GM12864 (cell line): ENCODE measurements at regions not wholly inside any gene's neighbourhood (a gene's known extent, or its start where the extent isn't known, plus 50 kb on each side); places are given as distances from the start of the nearest gene placed in this dataset.

ENCODE experiments used
- DNase-seq: peaks from one replicate; pipeline ENCODE4 v3.0.0-alpha.2; 2011; ENCODE audit warnings: low read depth
- H3K4me3 ChIP-seq: 2 replicates; pipeline ENCODE4 v1.5.1; 2011; ENCODE audit warnings: mild to moderate bottlenecking, low read depth, low read length, control low read depth
- TF ChIP-seq, protein P1 (sequence below): IDR thresholded peaks from 2 replicates; pipeline ENCODE4 v1.5.1; 2011; ENCODE audit warnings: low read depth, mild to moderate bottlenecking, moderate library complexity, low read length, control low read depth, inconsistent platforms; ENCODE audit errors: missing control alignments

DNA sequence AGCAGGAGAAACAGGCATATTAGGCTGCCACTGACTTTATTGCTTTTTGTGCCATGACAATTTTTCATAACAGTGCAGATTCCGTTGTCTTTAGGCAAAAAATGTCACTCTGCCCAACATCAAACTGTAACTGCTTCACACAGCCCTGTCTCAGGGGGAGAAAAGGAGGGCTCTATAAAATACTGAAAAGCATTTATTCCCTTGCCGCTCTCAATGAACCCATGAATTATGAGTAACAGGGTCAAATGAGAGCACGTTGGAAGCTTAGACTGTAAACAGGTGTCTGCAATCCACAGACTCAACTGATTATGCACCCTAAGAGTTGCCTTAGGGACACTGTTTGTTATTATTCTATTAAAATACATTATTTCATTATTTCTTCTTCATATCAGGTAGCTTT, 292.1 kb upstream of the FMN2 start:
- H3K4me3 ChIP-seq = no peak overlapping the region
- TF ChIP-seq, protein P1, sequence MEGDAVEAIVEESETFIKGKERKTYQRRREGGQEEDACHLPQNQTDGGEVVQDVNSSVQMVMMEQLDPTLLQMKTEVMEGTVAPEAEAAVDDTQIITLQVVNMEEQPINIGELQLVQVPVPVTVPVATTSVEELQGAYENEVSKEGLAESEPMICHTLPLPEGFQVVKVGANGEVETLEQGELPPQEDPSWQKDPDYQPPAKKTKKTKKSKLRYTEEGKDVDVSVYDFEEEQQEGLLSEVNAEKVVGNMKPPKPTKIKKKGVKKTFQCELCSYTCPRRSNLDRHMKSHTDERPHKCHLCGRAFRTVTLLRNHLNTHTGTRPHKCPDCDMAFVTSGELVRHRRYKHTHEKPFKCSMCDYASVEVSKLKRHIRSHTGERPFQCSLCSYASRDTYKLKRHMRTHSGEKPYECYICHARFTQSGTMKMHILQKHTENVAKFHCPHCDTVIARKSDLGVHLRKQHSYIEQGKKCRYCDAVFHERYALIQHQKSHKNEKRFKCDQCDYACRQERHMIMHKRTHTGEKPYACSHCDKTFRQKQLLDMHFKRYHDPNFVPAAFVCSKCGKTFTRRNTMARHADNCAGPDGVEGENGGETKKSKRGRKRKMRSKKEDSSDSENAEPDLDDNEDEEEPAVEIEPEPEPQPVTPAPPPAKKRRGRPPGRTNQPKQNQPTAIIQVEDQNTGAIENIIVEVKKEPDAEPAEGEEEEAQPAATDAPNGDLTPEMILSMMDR = no peak
- no peak for DNase-seq

DNA sequence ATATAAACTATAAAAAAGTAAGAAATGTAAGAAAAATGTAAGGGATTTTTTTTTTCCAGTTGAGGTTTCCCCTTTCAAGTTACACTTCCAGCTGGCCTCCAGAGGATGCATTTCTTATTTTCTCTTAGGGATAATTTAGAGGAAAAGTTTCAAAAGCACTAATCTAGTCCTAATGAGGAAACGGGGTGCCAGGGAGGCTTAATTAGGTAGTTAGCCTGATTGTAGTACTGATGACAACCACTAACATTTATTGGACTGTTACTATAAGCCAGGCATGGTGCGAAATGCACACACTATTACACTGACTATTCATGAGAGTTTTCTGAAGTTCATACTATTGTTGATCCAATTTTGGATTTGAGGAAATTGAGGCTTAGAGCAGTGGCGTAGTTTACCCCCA, 290.8 kb upstream of the FMN2 start:
- TF ChIP-seq, protein P1 = no peak
- DNase-seq = no peak

DNA sequence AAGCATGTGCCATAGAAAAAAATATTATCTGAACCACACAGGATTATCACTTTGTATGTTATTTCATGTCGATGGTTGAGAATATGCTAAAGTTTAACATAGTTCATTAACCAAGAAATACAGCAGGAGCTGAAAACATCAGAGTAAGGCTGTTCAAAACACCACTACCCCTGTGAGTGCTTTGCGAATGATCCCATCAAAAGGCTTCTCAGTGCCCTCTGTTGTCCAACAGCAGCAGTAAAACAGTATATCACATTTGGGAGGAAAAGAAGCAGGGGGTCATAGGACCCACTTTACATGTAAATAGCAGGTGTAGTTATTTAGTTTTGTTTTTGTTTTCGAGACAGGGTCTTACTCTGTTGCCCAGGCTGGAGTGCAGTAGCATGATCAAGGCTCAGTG, 289.4 kb upstream of the FMN2 start:
- no peak overlapping the region for H3K4me3 ChIP-seq
- TF ChIP-seq, protein P1 = no peak
- DNase-seq = no peak

More for the DNA sequence above, 290.8 kb upstream of the FMN2 start:
- no peak overlapping the region for H3K4me3 ChIP-seq

DNA sequence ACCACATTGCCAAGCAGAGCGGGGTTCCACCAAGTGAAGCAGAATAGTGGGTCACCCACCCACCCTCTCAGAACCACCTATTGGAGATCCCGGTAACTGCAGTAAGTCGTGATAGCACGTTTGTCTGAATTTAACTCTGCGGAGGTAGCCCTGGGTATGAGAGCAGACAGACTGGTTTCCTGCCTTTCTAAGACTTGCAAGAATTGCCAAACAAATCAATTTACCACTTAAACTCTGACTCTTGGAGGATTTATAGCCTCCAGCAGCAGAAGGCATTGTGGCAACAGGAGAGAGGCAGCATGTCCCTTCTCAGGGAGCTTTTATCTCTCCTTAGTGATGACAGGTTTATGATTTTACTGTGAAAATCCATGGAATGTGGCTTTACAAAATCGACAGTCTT, 287.9 kb upstream of the FMN2 start:
- TF ChIP-seq, protein P1 = no peak
- no peak overlapping the region for H3K4me3 ChIP-seq
- DNase-seq = no peak

DNA sequence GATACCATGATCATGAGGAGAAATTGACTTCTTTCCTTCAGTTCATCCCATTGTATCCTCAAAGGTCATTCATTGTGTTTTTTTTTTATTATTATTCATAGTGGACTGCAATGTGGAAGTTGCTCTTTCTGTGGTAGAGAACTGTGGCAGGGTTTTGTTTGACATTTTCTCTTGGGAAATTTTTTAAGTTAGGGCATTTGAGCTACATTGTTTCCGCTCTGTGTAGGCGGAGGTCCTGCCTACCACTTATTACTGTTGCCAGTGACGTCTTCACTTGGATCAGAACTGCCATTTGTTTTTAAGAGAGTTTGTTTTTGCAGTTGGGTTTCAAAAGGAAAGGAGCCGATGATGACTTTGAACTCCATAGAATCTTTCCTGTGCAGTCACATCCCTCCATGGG, 287.4 kb upstream of the FMN2 start:
- H3K4me3 ChIP-seq = no peak overlapping the region
- no peak for DNase-seq
- TF ChIP-seq, protein P1 = no peak

DNA sequence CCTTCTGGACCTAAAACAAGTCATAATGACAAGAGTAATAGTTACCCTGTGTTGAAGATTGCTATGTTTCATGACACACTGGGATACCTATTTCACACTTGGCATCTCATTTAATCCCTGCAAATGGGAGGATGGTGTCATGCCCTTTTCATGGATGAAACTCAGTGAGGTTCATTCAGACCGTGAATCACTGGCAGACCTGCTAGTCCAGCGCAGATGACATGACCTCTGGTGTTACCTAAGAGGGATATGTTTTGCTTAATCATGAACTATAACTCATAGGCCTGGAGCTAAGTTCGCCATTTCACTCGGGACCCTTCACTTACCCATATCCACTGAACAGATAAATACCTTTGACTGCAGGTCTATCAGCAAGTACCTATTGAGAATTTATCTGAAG, 286.6 kb upstream of the FMN2 start:
- TF ChIP-seq, protein P1 = no peak
- DNase-seq = no peak
- H3K4me3 ChIP-seq = no peak overlapping the region

DNA sequence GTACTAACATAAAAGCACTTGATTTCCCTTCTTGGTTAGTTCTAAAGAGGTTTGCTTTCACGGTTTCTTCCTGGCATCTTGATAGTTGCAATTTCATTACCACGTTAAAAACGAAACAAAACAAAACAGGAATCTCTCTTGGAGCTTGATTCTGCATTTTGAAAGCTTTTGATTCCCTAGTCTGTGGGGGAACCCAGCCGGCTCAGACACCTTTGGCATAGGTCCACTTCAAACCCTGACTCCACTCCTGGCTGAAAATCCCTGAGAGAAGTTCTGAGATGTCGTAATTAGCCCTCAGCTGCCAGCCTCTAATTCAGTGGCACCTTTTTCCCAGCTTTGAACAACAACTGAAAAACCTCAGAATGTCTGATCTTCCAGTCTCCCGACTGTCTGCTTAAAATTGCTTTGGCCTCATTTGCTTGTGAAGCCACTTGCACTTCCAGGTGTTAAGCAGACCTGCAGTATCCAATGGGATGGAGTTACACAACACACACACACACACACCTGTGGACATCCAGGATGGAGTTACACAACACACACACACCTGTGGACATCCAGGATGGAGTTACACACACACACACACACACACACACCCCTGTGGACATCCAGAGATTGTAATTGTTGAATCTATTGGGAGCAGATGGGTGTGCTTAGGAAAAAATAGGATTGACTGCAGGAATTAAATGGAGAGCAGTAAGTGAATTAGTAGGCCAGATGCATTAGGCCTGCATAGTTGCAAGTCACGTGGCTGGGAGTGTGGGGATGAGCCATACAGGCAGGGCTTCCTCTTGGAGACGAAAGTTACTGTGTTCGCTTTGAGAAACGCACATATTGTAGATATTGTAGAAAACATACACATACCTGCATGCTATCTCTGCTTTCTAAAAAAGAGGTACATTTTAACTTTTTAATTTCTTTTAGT, 285.6 kb upstream of the FMN2 start:
- DNase-seq = no peak
- TF ChIP-seq, protein P1 = no peak
- no peak overlapping the region for H3K4me3 ChIP-seq
